A673 (cell line): ENCODE measurements at regions not wholly inside any gene's neighbourhood (a gene's known extent, or its start where the extent isn't known, plus 50 kb on each side); places are given as distances from the start of the nearest gene placed in this dataset.

ENCODE experiments used
- BruUV-seq: library from RNA; stranded (reverse); fragments of 400-500 nt; replicated peaks from 2 replicates; lab custom pipeline; 2021; lab: Mats Ljungman, UMichigan
- CTCF ChIA-PET: fragments of 300-600 bp; sonication (Branson Sonifier 250); formaldehyde crosslinking; loops from one replicate; lab custom pipeline; 2022; ENCODE audit warnings: antibody characterized with exemption; lab: Charles Lee
- POLR2A ChIA-PET: fragments of 300-600 bp; sonication (Branson Sonifier 250); formaldehyde crosslinking; loops from one replicate; lab custom pipeline; 2022; ENCODE audit warnings: antibody characterized with exemption; ENCODE audit not compliant: low non-redundant PET; lab: Charles Lee
- DNase-seq: peaks from one replicate; pipeline ENCODE4 v3.0.0-alpha.2; 2015; ENCODE audit warnings: low spot score
- H3K27ac ChIP-seq: fragments of 200-600 bp; sonication (generic); 2 replicates; pipeline ENCODE4 v1.5.1; 2016; ENCODE audit warnings: mixed run types, low read depth, mild to moderate bottlenecking, mixed read lengths, antibody characterized with exemption, low read length; ENCODE audit not compliant: poor library complexity, severe bottlenecking
- H3K27me3 ChIP-seq: fragments of 200-600 bp; sonication (generic); replicated peaks from 2 replicates; pipeline ENCODE4 v1.6.1; 2017; ENCODE audit warnings: mixed run types, low read depth, mild to moderate bottlenecking, mixed read lengths, antibody characterized with exemption, low read length; ENCODE audit not compliant: insufficient read depth, poor library complexity
- H3K36me3 ChIP-seq: fragments of 200-600 bp; sonication (generic); 2 replicates; pipeline ENCODE4 v1.6.1; 2016; ENCODE audit warnings: mixed run types, mild to moderate bottlenecking, mixed read lengths, antibody characterized with exemption, low read length; ENCODE audit not compliant: insufficient read depth, poor library complexity, severe bottlenecking
- H3K4me1 ChIP-seq: fragments of 200-600 bp; sonication (generic); 2 replicates; pipeline ENCODE4 v1.6.1; 2017; ENCODE audit warnings: mixed run types, mild to moderate bottlenecking, mixed read lengths, antibody characterized with exemption, low read length; ENCODE audit not compliant: insufficient read depth, poor library complexity, severe bottlenecking
- H3K4me3 ChIP-seq: fragments of 200-600 bp; sonication (generic); 2 replicates; pipeline ENCODE4 v1.5.1; 2016; ENCODE audit warnings: low read depth, mixed run types, mild to moderate bottlenecking, mixed read lengths, low read length; ENCODE audit not compliant: poor library complexity, severe bottlenecking
- H3K9me3 ChIP-seq: fragments of 200-600 bp; sonication (generic); 2 replicates; pipeline ENCODE4 v1.6.1; 2016; ENCODE audit warnings: mixed run types, low read depth, mild to moderate bottlenecking, mixed read lengths, antibody characterized with exemption, low read length; ENCODE audit not compliant: poor library complexity, severe bottlenecking
- CTCF ChIP-seq: fragments of 300-800, 200-600 bp; sonication (generic); conservative IDR thresholded peaks from 2 replicates; pipeline ENCODE4 v1.5.1; 2017; ENCODE audit warnings: low read depth, mild to moderate bottlenecking, antibody characterized with exemption, low read length, moderate library complexity, mixed read lengths
- EZH2 ChIP-seq: fragments of 200-600 bp; sonication (generic); IDR thresholded peaks from 2 replicates; pipeline ENCODE4 v1.6.1; 2017; ENCODE audit warnings: borderline replicate concordance, low read depth, mild to moderate bottlenecking, mixed read lengths, antibody characterized with exemption, low read length; ENCODE audit not compliant: poor library complexity, severe bottlenecking
- intact Hi-C: fragments of 100-400 bp; cut with micrococcal nuclease; formaldehyde crosslinking; loops from one replicate; pipeline ENCODE4 v1.10.0; 2022; ENCODE audit not compliant: unreplicated experiment

GRCh38 chr15:79659691-79660090 lies 227.6 kb downstream of the MINAR1 start:
- no peak overlapping the region for H3K4me3 ChIP-seq
- CTCF ChIA-PET: no interaction called here
- intact Hi-C loops: no loop called here
- peaks cover 6% of the 10 kb centered on the region for H3K27me3 ChIP-seq
- no TSS peak for BruUV-seq
- no peaks in the 10 kb centered on the region for H3K9me3 ChIP-seq
- H3K27ac ChIP-seq: no peak overlapping the region
- DNase-seq: peak; percentile 16
- no peaks in the 10 kb centered on the region for H3K36me3 ChIP-seq
- no peaks in the 10 kb centered on the region for H3K4me1 ChIP-seq
- TF ChIP-seq EZH2 (no peak), CTCF (no peak)
- POLR2A ChIA-PET: no interaction called here

- Histone ChIP-seq H3K4me3 (no peak overlapping the region), H3K4me1 (no peaks in the 10 kb centered on the region), H3K27me3 (peaks cover 2% of the 10 kb centered on the region), H3K27ac (no peak overlapping the region), H3K9me3 (no peaks in the 10 kb centered on the region), H3K36me3 (no peaks in the 10 kb centered on the region)
- DNase-seq: no peak
- no TSS peak for BruUV-seq
- ChIA-PET POLR2A (no interaction called here), CTCF (no interaction called here)
- intact Hi-C loops: no loop called here
- no peak for TF ChIP-seq EZH2
Measured at GRCh38 chr15:79661411-79661810, 229.3 kb downstream of the MINAR1 start.

- H3K36me3 ChIP-seq: no peaks in the 10 kb centered on the region
- no peaks in the 10 kb centered on the region for H3K27me3 ChIP-seq
- intact Hi-C loops: no loop called here
- no peak overlapping the region for H3K27ac ChIP-seq
- ChIA-PET POLR2A (no interaction called here), CTCF (no interaction called here)
- TF ChIP-seq EZH2 (no peak), CTCF (no peak)
- H3K4me1 ChIP-seq: peaks cover 9% of the 10 kb centered on the region
- no TSS peak for BruUV-seq
- no peaks in the 10 kb centered on the region for H3K9me3 ChIP-seq
- no peak overlapping the region for H3K4me3 ChIP-seq
- peak; percentile 60 for DNase-seq
Measured at GRCh38 chr15:79673416-79674123, 223.2 kb downstream of the MTHFS start.

- H3K27me3 ChIP-seq: no peaks in the 10 kb centered on the region
- no peak overlapping the region for H3K27ac ChIP-seq
- no TSS peak for BruUV-seq
- ChIA-PET POLR2A (no interaction called here), CTCF (no interaction called here)
- DNase-seq: no peak
- no peaks in the 10 kb centered on the region for H3K36me3 ChIP-seq
- intact Hi-C loops: no loop called here
- H3K4me1 ChIP-seq: peaks cover 9% of the 10 kb centered on the region
- TF ChIP-seq CTCF (no peak), EZH2 (no peak)
- H3K9me3 ChIP-seq: no peaks in the 10 kb centered on the region
- H3K4me3 ChIP-seq: no peak overlapping the region
Measured at GRCh38 chr15:79674124-79674465, 222.7 kb downstream of the MTHFS start.
